Bronchial epithelial cell (primary cell): ENCODE measurements at regions not wholly inside any gene's neighbourhood (a gene's known extent, or its start where the extent isn't known, plus 50 kb on each side); places are given as distances from the start of the nearest gene placed in this dataset.

Experiments
- DNase-seq: peaks from one replicate; pipeline ENCODE4 v3.0.0-alpha.2; 2010; ENCODE audit warnings: low read depth
- FAIRE-seq: peaks from 2 replicates; lab custom pipeline; 2011; peaks lifted over from hg19 to GRCh38; lab: Jason Lieb, UNC
- H3K27me3 ChIP-seq: 2 replicates; pipeline ENCODE4 v1.5.1; 2011; ENCODE audit warnings: low read length; ENCODE audit not compliant: control insufficient read depth, insufficient read depth
- H3K36me3 ChIP-seq: 2 replicates; pipeline ENCODE4 v1.5.1; 2011; ENCODE audit warnings: low read length; ENCODE audit not compliant: control insufficient read depth, insufficient read depth
- H3K4me3 ChIP-seq: 2 replicates; pipeline ENCODE4 v1.5.1; 2011; ENCODE audit warnings: mild to moderate bottlenecking, low read depth, low read length, control low read depth
- TF ChIP-seq, protein P1 (sequence below): IDR thresholded peaks from 2 replicates; pipeline ENCODE4 v1.5.1; 2011; ENCODE audit warnings: mild to moderate bottlenecking, moderate library complexity, low read length, control low read depth, inconsistent platforms; ENCODE audit not compliant: insufficient read depth, severe bottlenecking

DNA sequence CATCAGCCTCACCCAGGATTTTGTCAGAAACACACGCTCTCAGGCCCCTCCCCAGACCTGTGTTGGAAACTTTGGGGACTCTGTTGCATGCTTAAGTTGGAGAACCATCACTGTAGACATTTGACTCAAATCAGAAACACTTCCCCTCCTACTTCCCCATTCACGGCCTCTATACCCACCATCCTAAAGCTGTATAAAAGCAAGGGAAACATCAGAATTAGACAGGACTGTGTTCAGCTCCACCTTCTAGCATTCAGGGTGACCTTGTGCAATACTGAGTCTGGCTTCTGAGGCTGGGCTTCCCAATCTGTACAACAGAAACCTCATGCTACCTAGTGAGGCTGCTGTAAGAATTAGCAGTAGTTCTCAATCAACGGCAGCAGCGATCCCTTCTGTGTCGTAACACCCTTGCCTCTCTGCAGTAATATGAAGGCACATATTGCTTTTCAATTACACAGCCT is 252.3 kb downstream of the LY86 start:
- TF ChIP-seq, protein P1, sequence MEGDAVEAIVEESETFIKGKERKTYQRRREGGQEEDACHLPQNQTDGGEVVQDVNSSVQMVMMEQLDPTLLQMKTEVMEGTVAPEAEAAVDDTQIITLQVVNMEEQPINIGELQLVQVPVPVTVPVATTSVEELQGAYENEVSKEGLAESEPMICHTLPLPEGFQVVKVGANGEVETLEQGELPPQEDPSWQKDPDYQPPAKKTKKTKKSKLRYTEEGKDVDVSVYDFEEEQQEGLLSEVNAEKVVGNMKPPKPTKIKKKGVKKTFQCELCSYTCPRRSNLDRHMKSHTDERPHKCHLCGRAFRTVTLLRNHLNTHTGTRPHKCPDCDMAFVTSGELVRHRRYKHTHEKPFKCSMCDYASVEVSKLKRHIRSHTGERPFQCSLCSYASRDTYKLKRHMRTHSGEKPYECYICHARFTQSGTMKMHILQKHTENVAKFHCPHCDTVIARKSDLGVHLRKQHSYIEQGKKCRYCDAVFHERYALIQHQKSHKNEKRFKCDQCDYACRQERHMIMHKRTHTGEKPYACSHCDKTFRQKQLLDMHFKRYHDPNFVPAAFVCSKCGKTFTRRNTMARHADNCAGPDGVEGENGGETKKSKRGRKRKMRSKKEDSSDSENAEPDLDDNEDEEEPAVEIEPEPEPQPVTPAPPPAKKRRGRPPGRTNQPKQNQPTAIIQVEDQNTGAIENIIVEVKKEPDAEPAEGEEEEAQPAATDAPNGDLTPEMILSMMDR, result no peak
- Histone ChIP-seq H3K4me3 (no peak overlapping the region), H3K27me3 (no peaks in the 10 kb centered on the region), H3K36me3 (no peaks in the 10 kb centered on the region)
- DNase-seq, result no peak
- peak; percentile 76 for FAIRE-seq

DNA sequence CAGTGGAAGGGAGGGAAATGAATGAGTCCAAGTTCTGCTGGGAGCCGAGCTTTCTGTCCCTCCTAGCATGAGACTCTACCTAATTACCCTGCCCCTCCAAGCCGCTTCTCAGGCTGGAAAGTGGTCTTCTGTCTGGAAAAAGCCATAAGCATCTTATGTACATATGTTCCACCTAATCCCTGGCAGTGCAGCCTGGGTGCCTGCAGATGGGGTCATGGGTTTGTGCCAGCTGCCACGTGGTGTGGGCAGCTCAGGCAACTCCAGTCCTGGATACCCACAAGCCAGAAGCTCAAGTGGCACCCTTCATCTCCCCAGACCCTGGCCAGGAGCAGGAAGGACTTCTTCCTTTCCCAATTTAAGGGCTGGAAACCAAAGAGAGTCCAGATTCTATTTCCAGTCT is 253.1 kb downstream of the LY86 start:
- Histone ChIP-seq H3K36me3 (no peaks in the 10 kb centered on the region), H3K27me3 (no peaks in the 10 kb centered on the region), H3K4me3 (no peak overlapping the region)
- peak; percentile 8 for DNase-seq
- FAIRE-seq, result no peak
- TF ChIP-seq, protein P1, result no peak

DNA sequence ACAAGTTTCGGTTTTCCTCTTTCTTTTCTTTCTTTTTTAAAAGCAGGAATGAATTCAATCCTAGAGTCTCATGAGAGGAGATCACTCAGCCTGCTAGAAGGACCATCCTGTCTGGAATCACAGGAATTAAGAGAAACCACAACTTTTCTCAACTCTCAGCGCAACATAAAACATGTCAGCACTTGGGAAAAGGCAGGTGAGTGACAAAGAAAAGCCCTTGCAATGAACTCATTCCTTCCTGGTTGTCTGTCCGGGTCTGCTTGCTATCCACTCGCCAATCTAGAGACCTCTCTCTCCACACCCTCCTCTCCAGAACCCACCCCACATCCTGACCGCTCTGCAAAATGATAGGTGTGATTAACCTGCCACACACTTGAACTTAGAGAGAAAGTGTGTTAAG is 253.8 kb downstream of the LY86 start:
- FAIRE-seq (no peak), DNase-seq (peak; percentile 88)
- Histone ChIP-seq H3K4me3 (no peak overlapping the region), H3K27me3 (no peaks in the 10 kb centered on the region), H3K36me3 (no peaks in the 10 kb centered on the region)
- TF ChIP-seq, protein P1, result no peak

DNA sequence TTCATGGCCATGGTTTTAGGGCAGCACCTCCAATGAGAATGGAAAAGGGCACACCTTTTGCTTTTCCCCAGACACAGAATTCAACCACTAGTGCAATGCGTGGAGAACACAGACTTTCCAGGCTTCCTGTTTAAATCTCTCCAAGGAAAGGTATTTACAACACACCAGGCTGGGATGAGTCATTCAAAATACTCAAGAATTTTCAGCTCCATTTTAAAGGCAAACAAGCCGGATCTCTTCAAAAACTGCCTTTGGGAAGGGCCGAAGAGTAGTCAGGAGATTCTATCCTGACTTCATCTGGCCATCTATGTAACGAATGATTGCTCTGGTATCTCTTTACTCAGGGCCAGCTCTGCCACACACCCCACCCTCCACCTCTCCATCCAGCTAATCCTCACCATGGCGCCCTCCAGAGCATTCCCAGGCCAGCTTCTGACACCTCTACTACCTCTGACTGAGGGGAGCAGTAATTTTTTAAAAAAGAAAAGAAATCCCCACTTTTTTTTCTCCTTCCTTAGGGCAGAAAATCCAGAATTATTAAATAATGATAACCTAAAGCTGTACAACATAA is 254.6 kb downstream of the LY86 start:
- TF ChIP-seq, protein P1, result no peak
- DNase-seq (peak; percentile 83), FAIRE-seq (peak; percentile 47)
- H3K27me3 ChIP-seq, result no peaks in the 10 kb centered on the region
- H3K4me3 ChIP-seq, result no peak overlapping the region
- no peaks in the 10 kb centered on the region for H3K36me3 ChIP-seq

DNA sequence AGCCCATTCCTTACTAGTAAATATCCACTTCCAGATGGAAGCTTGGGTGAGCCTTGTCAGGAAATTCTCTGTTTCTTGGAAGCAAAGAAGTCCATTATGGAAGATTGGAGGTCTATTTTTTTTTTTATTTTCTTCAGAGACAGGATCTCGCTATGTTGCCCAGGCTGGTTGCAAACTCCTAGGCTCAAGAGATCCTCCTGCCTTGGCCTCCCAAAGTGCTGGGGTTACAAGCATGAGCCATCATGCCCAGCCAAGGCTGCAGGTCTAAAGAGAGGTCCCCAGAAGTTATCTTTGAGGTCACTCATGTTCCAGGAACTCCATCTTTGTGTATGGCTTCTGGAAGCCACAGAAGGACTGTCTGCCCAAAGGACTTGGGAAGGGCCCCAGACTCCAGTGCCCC is 255.3 kb downstream of the LY86 start:
- TF ChIP-seq, protein P1, result no peak
- FAIRE-seq (no peak), DNase-seq (no peak)
- Histone ChIP-seq H3K27me3 (no peaks in the 10 kb centered on the region), H3K4me3 (no peak overlapping the region), H3K36me3 (no peaks in the 10 kb centered on the region)

DNA sequence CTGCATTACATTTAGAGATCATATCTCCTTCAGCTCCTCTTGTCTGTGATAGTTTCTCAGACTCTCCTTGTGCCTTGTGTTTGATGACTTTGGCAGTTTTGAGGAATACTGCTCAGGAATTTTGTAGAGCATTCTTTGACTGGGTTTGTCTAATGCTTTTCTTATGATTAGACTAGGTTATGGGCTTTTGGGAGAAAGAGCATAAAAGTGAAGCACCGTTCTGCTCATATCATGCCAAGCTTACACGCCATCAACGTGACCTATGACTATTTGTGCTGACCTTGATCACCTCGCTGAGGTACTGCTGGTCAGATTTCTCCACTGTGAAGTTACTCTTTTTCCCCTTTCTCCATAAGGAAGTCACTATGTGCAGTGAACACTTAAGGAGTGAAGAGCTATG is 256.0 kb downstream of the LY86 start:
- TF ChIP-seq, protein P1, result no peak
- Histone ChIP-seq H3K4me3 (no peak overlapping the region), H3K36me3 (no peaks in the 10 kb centered on the region), H3K27me3 (no peaks in the 10 kb centered on the region)
- no peak for DNase-seq
- FAIRE-seq, result no peak
